GM12865 (cell line): ENCODE measurements at regions not wholly inside any gene's neighbourhood (a gene's known extent, or its start where the extent isn't known, plus 50 kb on each side); places are given as distances from the start of the nearest gene placed in this dataset.

Experiments used
- DNase-seq: peaks from one replicate; pipeline ENCODE4 v3.0.0; 2010; ENCODE audit warnings: low read depth
- H3K4me3 ChIP-seq: 2 replicates; pipeline ENCODE4 v1.5.1; 2011; ENCODE audit warnings: mild to moderate bottlenecking, low read depth, low read length, control low read depth
- TF ChIP-seq, protein P1 (sequence below): IDR thresholded peaks from 2 replicates; pipeline ENCODE4 v1.5.1; 2011; ENCODE audit warnings: low read length, control low read depth, low read depth, inconsistent platforms; ENCODE audit not compliant: insufficient read depth; ENCODE audit errors: missing control alignments

DNA sequence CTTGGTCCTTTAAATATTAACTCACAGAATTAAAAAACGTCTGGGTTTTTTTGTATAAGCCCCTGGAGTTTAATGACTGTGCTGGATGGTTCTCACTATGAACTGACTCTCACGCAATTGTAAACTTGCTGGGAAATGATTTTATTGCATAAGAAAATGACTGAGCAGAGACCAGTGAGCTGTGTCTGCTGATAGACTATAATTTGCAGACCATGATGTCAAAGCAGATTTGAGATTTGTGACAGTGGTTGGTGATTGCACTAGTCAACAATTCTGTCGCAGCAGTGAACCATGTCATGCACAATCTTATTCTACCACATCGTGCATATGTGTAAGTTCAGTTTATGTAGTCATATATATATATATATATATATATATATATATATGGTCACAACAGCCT is 85.7 kb upstream of the C9orf72 start:
- no peak overlapping the region for H3K4me3 ChIP-seq
- TF ChIP-seq, protein P1, sequence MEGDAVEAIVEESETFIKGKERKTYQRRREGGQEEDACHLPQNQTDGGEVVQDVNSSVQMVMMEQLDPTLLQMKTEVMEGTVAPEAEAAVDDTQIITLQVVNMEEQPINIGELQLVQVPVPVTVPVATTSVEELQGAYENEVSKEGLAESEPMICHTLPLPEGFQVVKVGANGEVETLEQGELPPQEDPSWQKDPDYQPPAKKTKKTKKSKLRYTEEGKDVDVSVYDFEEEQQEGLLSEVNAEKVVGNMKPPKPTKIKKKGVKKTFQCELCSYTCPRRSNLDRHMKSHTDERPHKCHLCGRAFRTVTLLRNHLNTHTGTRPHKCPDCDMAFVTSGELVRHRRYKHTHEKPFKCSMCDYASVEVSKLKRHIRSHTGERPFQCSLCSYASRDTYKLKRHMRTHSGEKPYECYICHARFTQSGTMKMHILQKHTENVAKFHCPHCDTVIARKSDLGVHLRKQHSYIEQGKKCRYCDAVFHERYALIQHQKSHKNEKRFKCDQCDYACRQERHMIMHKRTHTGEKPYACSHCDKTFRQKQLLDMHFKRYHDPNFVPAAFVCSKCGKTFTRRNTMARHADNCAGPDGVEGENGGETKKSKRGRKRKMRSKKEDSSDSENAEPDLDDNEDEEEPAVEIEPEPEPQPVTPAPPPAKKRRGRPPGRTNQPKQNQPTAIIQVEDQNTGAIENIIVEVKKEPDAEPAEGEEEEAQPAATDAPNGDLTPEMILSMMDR = no peak
- DNase-seq = no peak

DNA sequence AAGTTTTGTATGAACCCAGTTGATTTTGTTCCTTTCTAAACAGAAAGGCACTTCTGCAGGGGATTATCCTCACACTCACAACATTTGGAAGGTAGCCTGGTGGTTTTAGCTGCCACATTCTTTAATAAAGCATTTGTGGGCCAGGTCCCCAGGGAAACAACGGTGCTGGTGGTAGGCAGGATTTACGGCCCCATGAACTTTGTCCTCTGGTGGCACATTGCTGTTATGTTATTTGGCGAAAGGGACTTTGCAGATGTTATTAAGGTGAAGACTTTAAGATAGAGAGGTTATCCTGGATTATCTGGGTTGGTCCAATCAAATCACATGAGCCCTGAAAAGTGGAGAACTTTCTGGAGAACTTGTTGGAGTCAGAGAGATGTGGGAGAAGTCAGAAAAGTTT is 86.3 kb upstream of the C9orf72 start:
- H3K4me3 ChIP-seq = no peak overlapping the region
- TF ChIP-seq, protein P1 = no peak

DNA sequence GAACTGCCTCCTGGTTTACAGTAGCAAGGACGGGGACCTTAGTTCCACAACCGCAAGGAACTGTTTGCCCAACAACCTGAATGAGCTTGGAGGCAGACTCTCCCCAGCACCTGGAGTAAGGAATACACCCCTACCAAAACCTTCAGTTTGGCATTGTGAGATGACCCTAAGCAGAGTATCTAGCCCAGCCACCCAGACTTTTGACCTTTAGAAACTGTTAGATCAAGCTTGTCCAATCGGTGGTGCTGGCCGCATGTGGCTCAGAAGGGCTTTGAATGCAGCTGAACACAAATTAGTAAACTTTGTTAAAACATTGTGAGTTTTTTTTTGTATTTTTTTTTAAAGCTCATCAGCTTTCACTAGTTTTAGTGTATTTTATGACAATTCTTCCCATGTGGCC is 86.9 kb upstream of the C9orf72 start:
- TF ChIP-seq, protein P1 = no peak
- DNase-seq = no peak
- H3K4me3 ChIP-seq = no peak overlapping the region

More for the DNA sequence above, 86.3 kb upstream of the C9orf72 start:
- no peak for DNase-seq

DNA sequence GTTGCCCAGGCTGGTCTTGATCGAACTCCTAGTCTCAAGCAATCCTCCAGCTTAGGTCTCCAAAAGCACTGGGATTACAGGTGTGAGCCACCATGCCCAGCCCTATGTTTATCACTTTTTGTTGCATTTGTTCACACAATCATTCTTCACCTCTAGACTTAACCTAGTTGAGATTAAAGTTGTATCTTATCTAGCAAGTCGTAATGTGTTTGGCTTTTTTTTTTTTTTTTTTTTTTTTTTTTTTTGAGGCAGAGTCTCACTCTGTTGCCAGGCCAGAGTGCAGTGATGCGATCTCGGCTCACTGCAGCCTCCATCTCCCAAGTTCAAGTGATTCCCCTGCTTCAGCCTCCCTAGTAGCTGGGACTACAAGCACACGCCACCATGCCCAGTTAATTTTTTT is 90.2 kb upstream of the C9orf72 start:
- no peak for DNase-seq
- TF ChIP-seq, protein P1 = no peak
- H3K4me3 ChIP-seq = no peak overlapping the region

DNA sequence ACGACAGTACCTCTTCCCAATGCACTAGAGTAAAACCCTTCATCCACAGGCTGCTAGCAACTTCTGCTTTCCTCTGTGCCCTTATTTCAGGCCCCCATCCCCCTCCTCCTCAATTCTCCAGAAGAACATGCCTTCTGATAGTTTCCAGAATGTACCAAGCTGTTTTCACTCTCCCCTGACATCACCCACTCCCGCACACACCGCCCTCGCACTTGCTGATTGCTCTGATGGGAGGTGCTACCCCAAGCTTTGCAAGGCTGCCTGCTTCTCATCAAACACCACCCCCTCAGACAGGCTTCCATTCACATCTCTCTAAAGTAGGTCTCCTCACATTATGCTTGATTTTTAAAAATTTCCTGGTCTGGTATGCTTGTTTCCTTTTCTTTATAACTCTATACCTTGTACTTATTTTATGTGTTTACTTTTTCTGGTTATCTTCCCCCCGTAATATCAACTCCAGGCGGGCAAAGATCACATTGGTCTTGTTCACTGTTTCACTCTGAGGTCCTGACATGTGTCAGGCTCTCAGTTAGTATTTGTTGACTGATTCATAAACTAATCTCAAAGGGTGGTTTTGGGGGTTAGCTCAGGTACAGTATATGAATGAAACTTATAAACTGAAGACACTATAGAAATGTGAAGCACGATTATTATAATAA is 91.0 kb upstream of the C9orf72 start:
- TF ChIP-seq, protein P1 = no peak
- H3K4me3 ChIP-seq = no peak overlapping the region
- no peak for DNase-seq

DNA sequence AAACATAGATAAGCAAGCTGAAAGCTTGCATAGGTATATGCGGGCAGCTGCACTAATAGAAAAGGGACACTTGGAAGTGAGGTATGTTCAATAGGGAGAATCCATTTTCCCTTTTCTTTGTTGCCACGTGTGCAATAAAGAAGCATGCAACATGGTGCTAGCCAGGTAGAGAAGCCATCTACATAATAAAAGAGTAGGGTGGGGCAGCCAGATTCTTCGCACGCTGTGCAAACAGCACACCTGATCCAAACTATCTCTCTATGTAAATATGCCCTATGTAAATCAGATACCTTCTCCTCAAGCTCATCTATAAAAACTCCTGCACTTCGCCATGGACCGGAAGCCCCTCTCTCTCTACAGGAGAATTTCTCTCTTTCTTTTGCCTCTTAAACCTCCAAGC is 91.9 kb upstream of the C9orf72 start:
- TF ChIP-seq, protein P1 = no peak
- DNase-seq = no peak

DNA sequence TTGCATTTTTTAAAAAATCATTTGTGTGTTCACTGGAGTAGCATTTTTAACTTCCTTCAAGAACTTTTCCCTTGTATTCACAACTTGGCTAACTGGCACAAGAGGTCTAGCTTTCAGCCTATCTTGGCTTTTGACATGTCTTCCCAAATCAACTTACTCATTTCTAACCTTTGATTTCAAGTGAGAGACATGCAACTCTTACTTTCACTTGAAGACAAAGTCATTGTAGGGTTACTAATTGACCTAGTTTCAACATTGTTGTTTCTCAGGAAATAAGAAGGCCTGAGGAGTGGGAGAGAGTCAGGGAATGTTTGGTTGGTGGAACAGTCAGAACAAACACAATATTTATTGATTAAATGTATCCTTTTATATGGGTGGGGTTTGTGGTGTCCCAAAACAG is 95.0 kb upstream of the C9orf72 start:
- TF ChIP-seq, protein P1 = no peak
- H3K4me3 ChIP-seq = no peak overlapping the region
- DNase-seq = no peak

More for the DNA sequence above, 91.9 kb upstream of the C9orf72 start:
- no peak overlapping the region for H3K4me3 ChIP-seq
